H1 (cell line): ENCODE measurements at regions not wholly inside any gene's neighbourhood (a gene's known extent, or its start where the extent isn't known, plus 50 kb on each side); places are given as distances from the start of the nearest gene placed in this dataset.

Experiments used
- CBX8 ChIP-seq: fragments of 300-800, 300-1000 bp; sonication (generic); IDR thresholded peaks from 2 replicates; pipeline ENCODE4 v1.7.1; 2016; ENCODE audit warnings: low read depth, low read length, borderline replicate concordance

DNA sequence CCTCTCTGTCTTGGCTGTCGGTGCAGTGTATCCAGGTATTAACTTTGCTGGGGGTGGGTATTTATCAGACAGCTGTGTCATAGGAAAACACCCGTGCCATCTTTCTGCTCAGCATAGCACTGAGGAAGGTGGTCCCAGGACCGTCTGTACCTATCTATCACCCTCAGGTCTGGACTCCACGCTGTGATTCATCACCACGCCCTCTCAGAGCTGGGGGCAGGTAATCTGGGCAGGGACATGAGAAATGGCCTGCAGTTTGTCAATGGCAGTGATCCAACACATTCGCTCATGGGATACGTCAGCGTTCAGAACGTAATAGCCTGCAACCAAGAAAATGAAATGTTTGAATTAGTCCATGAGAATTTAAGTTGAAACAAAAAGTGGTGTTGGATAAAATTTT is 151.6 kb upstream of the MAP1B start (continued):
- TF ChIP-seq CBX8, result no peak
